ENCODE measurements at regions not wholly inside any gene's neighbourhood (a gene's known extent, or its start where the extent isn't known, plus 50 kb on each side); places are given as distances from the start of the nearest gene placed in this dataset.

DNA sequence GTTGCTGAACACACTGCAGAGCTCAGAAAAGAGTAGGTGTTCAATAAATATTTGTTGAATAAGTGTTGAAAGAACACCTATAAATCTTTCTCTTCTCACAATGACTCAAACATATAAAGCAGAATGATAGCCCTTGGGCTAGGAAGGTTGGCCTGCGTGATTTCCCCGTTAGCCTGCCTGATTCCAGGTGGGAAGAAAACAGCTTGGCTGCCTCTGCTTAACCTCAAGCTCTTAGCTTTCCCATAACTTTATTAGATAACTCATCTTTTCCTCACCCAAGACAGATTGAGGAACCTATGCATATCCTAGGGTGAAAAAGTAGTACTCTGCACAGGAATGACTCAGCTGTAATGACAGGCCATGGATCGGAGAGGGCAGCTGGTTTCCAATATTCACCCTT lies 300.3 kb upstream of the ID4 start:
- BruUV-seq (replicated peaks): no TSS peak
- ATAC-seq (no peak), DNase-seq (ENCODE audit: low read depth, low spot score) (no peak)
- H3K9ac ChIP-seq (ENCODE audit: low read length): no peak overlapping the region
- intact Hi-C loops (cut with micrococcal nuclease): no loop called here
- no peak overlapping the region for H3K4me3 ChIP-seq (replicated peaks in 1 of 2; ENCODE audit: low read depth in 1 of 2, low read length in 2 of 2)
- H3K4me2 ChIP-seq (ENCODE audit: low read length): no peak overlapping the region
- H3K9me3 ChIP-seq (ENCODE audit: control insufficient read depth in 1 of 2, insufficient read depth in 1 of 2, low read depth in 1 of 2, low read length in 2 of 2): no peaks in the 10 kb centered on the region
- ChIA-PET CTCF (no interaction called here), POLR2A (no interaction called here), RAD21 (ENCODE audit: low non-redundant PET in 1 of 2, low total read pairs in 2 of 2, uncharacterized antibody in 2 of 2, unreplicated experiment in 2 of 2) (no interaction called here)
- no peaks in the 10 kb centered on the region for H4K20me1 ChIP-seq (ENCODE audit: insufficient read depth)
- H3K9me2 ChIP-seq (ENCODE audit: insufficient read depth): no peaks in the 10 kb centered on the region
- no peaks in the 10 kb centered on the region for H3K27me3 ChIP-seq (ENCODE audit: insufficient read depth, low read length)
- H3K27ac ChIP-seq (ENCODE audit: low read depth, low read length): no peak overlapping the region
- no peaks in the 10 kb centered on the region for H3K36me3 ChIP-seq (ENCODE audit: control insufficient read depth in 1 of 2, insufficient read depth in 2 of 2, low read length in 2 of 2)
- no peaks in the 10 kb centered on the region for H3K4me1 ChIP-seq (ENCODE audit: control insufficient read depth in 1 of 2, insufficient read depth in 2 of 2, low read length in 2 of 2)
- TF ChIP-seq ELF1 (IDR thresholded peaks at IDR 0.05; ENCODE audit: borderline replicate concordance, low read depth) (no peak), ZNF274 (IDR thresholded peaks at IDR 0.05; ENCODE audit: low read depth, low read length) (no peak), SRF (IDR thresholded peaks at IDR 0.05; ENCODE audit: low read depth) (no peak), TCF7L2 (IDR thresholded peaks at IDR 0.05; ENCODE audit: borderline replicate concordance, extremely low read depth, insufficient read depth, insufficient read length) (no peak), FOSL1 (IDR thresholded peaks at IDR 0.05; ENCODE audit: low read depth) (no peak), EGR1 (IDR thresholded peaks at IDR 0.05; ENCODE audit: low read depth) (no peak), SP1 (IDR thresholded peaks at IDR 0.05; ENCODE audit: low read depth) (no peak), EZH2phosphoT487 (IDR thresholded peaks at IDR 0.05; ENCODE audit: borderline replicate concordance) (no peak), SIN3A (IDR thresholded peaks at IDR 0.05; ENCODE audit: low read depth) (no peak), JUND (IDR thresholded peaks at IDR 0.05) (no peak), POLR2A (IDR thresholded peaks at IDR 0.05; ENCODE audit: borderline replicate concordance, extremely low read depth, insufficient read depth, insufficient read length) (no peak), EZH2 (IDR thresholded peaks at IDR 0.05) (no peak), CBX3 (IDR thresholded peaks at IDR 0.05; ENCODE audit: low read depth) (no peak), CEBPB (IDR thresholded peaks at IDR 0.05; ENCODE audit: low read depth) (no peak), POLR2AphosphoS5 (IDR thresholded peaks at IDR 0.05; ENCODE audit: low read depth, low read length) (no peak)
- TF ChIP-seq, protein P1, sequence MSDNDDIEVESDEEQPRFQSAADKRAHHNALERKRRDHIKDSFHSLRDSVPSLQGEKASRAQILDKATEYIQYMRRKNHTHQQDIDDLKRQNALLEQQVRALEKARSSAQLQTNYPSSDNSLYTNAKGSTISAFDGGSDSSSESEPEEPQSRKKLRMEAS (IDR thresholded peaks at IDR 0.05): no peak
- TF ChIP-seq, protein P2, sequence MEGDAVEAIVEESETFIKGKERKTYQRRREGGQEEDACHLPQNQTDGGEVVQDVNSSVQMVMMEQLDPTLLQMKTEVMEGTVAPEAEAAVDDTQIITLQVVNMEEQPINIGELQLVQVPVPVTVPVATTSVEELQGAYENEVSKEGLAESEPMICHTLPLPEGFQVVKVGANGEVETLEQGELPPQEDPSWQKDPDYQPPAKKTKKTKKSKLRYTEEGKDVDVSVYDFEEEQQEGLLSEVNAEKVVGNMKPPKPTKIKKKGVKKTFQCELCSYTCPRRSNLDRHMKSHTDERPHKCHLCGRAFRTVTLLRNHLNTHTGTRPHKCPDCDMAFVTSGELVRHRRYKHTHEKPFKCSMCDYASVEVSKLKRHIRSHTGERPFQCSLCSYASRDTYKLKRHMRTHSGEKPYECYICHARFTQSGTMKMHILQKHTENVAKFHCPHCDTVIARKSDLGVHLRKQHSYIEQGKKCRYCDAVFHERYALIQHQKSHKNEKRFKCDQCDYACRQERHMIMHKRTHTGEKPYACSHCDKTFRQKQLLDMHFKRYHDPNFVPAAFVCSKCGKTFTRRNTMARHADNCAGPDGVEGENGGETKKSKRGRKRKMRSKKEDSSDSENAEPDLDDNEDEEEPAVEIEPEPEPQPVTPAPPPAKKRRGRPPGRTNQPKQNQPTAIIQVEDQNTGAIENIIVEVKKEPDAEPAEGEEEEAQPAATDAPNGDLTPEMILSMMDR (IDR thresholded peaks at IDR 0.05 in 2 of 3, conservative IDR thresholded peaks at IDR 0.05 in 1 of 3; ENCODE audit: borderline replicate concordance in 1 of 3, insufficient read depth in 1 of 3, low read depth in 2 of 3, low read length in 2 of 3): no peak
- TF ChIP-seq, protein P3, sequence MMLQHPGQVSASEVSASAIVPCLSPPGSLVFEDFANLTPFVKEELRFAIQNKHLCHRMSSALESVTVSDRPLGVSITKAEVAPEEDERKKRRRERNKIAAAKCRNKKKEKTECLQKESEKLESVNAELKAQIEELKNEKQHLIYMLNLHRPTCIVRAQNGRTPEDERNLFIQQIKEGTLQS (IDR thresholded peaks at IDR 0.05): no peak
- no peak overlapping the region for H2AFZ ChIP-seq (ENCODE audit: low read depth, low read length, poor library complexity, severe bottlenecking)
- no peaks in the 10 kb centered on the region for H3K79me2 ChIP-seq (ENCODE audit: insufficient read depth, low read length)
